H1 (cell line): ENCODE measurements at regions not wholly inside any gene's neighbourhood (a gene's known extent, or its start where the extent isn't known, plus 50 kb on each side); places are given as distances from the start of the nearest gene placed in this dataset.

ENCODE experiments used
- CTCF ChIA-PET: fragments of 300-600 bp; sonication (Branson Sonifier 250); formaldehyde crosslinking; loops from one replicate; lab custom pipeline; 2021; ENCODE audit not compliant: partially characterized antibody; lab: Charles Lee
- POLR2A ChIA-PET: fragments of 300-600 bp; sonication (Branson Sonifier 250); formaldehyde crosslinking; loops from one replicate; lab custom pipeline; 2021; ENCODE audit warnings: inconsistent platforms; ENCODE audit not compliant: partially characterized antibody; lab: Charles Lee
- DNase-seq, 2 experiments: peaks; one replicate each; pipeline versions ENCODE4 v3.0.0 to v3.0.0-alpha.2; 2010 to 2022; ENCODE audit warnings: low spot score in 2 of 2, low read depth in 1 of 2, mixed read lengths in 1 of 2
- FAIRE-seq: peaks from 2 replicates; lab custom pipeline; 2011; peaks lifted over from hg19 to GRCh38; lab: Jason Lieb, UNC
- H2AFZ ChIP-seq: 2 replicates; pipeline ENCODE4 v1.8.1; 2012; ENCODE audit warnings: low read length, inconsistent platforms
- H2AK5ac ChIP-seq: 2 replicates; pipeline ENCODE4 v1.6.1; 2013; ENCODE audit warnings: low read depth, low read length
- H2BK120ac ChIP-seq: replicated peaks from 2 replicates; pipeline ENCODE3; 2013; ENCODE audit warnings: low read depth, low read length, inconsistent platforms
- H2BK12ac ChIP-seq: 2 replicates; pipeline ENCODE4 v1.6.1; 2013; ENCODE audit warnings: low read depth, low read length
- H2BK15ac ChIP-seq: 2 replicates; pipeline ENCODE4 v1.6.1; 2013; ENCODE audit warnings: low read length
- H2BK20ac ChIP-seq: 2 replicates; pipeline ENCODE4 v1.6.1; 2013; ENCODE audit warnings: low read length
- H2BK5ac ChIP-seq: 2 replicates; pipeline ENCODE4 v1.6.1; 2013; ENCODE audit warnings: low read depth, low read length
- H3K14ac ChIP-seq: 2 replicates; pipeline ENCODE4 v1.6.1; 2013; ENCODE audit warnings: inconsistent platforms; ENCODE audit not compliant: insufficient read length
- H3K18ac ChIP-seq: 2 replicates; pipeline ENCODE4 v1.6.1; 2013; ENCODE audit warnings: low read length; ENCODE audit errors: extremely low read depth
- H3K23ac ChIP-seq: 2 replicates; pipeline ENCODE4 v1.6.1; 2013; ENCODE audit warnings: inconsistent platforms; ENCODE audit not compliant: insufficient read length
- H3K23me2 ChIP-seq: 2 replicates; pipeline ENCODE4 v1.6.1; 2013; ENCODE audit warnings: low read depth, low read length
- H3K27ac ChIP-seq: 2 replicates; pipeline ENCODE4 v1.6.1; 2011; ENCODE audit warnings: low read depth, low read length, inconsistent platforms
- H3K27me3 ChIP-seq, 4 experiments: replicated peaks in 1 of 4; 1 replicate in 1 of 4; 2 replicates in 3 of 4; pipeline versions ENCODE4 v1.6.1 to v1.8.1; 2011 to 2013; ENCODE audit warnings: low read length in 3 of 4, mild to moderate bottlenecking in 3 of 4, inconsistent platforms in 2 of 4, mixed read lengths in 2 of 4, moderate library complexity in 1 of 4; ENCODE audit not compliant: control insufficient read depth in 3 of 4, insufficient read depth in 3 of 4; ENCODE audit errors: extremely low read depth in 1 of 4
- H3K36me3 ChIP-seq, 4 experiments: 2 replicates each; pipeline versions ENCODE4 v1.6.1 to v1.8.1; 2011 to 2013; ENCODE audit warnings: mild to moderate bottlenecking in 4 of 4, low read length in 3 of 4, moderate library complexity in 2 of 4, control low read depth in 1 of 4, inconsistent platforms in 1 of 4; ENCODE audit not compliant: insufficient read depth in 4 of 4, control insufficient read depth in 2 of 4
- H3K4ac ChIP-seq: replicated peaks from 2 replicates; pipeline ENCODE3; 2013; ENCODE audit warnings: low read length, low read depth, mixed read lengths, inconsistent platforms; ENCODE audit not compliant: insufficient read length
- H3K4me1 ChIP-seq, 4 experiments: replicated peaks in 1 of 4; 1 replicate in 1 of 4; 2 replicates in 3 of 4; pipeline versions ENCODE4 v1.6.1 to v1.8.1; 2011 to 2013; ENCODE audit warnings: low read length in 3 of 4, inconsistent platforms in 2 of 4, mixed read lengths in 1 of 4; ENCODE audit not compliant: insufficient read depth in 4 of 4, control insufficient read depth in 3 of 4
- H3K4me2 ChIP-seq, 2 experiments: 2 replicates each; pipeline versions ENCODE4 v1.6.1 to v1.8.1; 2011 to 2013; ENCODE audit warnings: low read depth in 2 of 2, low read length in 2 of 2, control low read depth in 1 of 2, inconsistent platforms in 1 of 2, mild to moderate bottlenecking in 1 of 2; ENCODE audit not compliant: insufficient read depth in 1 of 2
- H3K4me3 ChIP-seq, 4 experiments: fragments of 200-600, 300-600 bp in 1 of 4; sonication (generic), shearing (Covaris generic), sonication (Bioruptor Twin) in 1 of 4; 2 replicates each; pipeline versions ENCODE4 v1.5.1 to v1.8.1; 2011 to 2016; ENCODE audit warnings: low read length in 4 of 4, low read depth in 3 of 4, control low read depth in 2 of 4, inconsistent platforms in 2 of 4, mild to moderate bottlenecking in 2 of 4, mixed read lengths in 1 of 4, moderate library complexity in 1 of 4; ENCODE audit not compliant: insufficient read depth in 2 of 4; ENCODE audit errors: extremely low read depth in 1 of 4
- H3K56ac ChIP-seq: replicated peaks from 2 replicates; pipeline ENCODE3; 2013; ENCODE audit warnings: low read depth, mild to moderate bottlenecking, mixed read lengths, low read length, inconsistent platforms; ENCODE audit not compliant: insufficient read length
- H3K79me1 ChIP-seq: 2 replicates; pipeline ENCODE4 v1.6.1; 2013; ENCODE audit warnings: low read depth, low read length, control low read depth
- H3K79me2 ChIP-seq, 2 experiments: 2 replicates each; pipeline versions ENCODE4 v1.6.1 to v1.8.1; 2012 to 2013; ENCODE audit warnings: low read length in 2 of 2, mild to moderate bottlenecking in 2 of 2, inconsistent platforms in 1 of 2; ENCODE audit not compliant: insufficient read depth in 2 of 2, control insufficient read depth in 1 of 2
- H3K9ac ChIP-seq, 4 experiments: replicated peaks in 1 of 4; 1 replicate in 1 of 4; 2 replicates in 3 of 4; pipeline versions ENCODE4 v1.6.1 to v1.8.1; 2011 to 2013; ENCODE audit warnings: low read depth in 3 of 4, low read length in 3 of 4, control low read depth in 2 of 4, mild to moderate bottlenecking in 2 of 4, moderate library complexity in 2 of 4, inconsistent platforms in 1 of 4; ENCODE audit errors: extremely low read depth in 1 of 4
- H3K9me3 ChIP-seq, 2 experiments: 2 replicates each; pipeline versions ENCODE4 v1.6.1 to v1.8.1; 2012 to 2013; ENCODE audit warnings: mild to moderate bottlenecking in 2 of 2, moderate library complexity in 2 of 2, control low read depth in 1 of 2, inconsistent platforms in 1 of 2, low read depth in 1 of 2, low read length in 1 of 2, mixed read lengths in 1 of 2; ENCODE audit not compliant: insufficient read depth in 2 of 2
- H4K20me1 ChIP-seq, 2 experiments: replicated peaks in 1 of 2; 2 replicates each; pipeline versions ENCODE3 to v1.8.1; 2011 to 2013; ENCODE audit warnings: inconsistent platforms in 2 of 2, low read length in 2 of 2, mild to moderate bottlenecking in 1 of 2; ENCODE audit not compliant: insufficient read depth in 2 of 2, control insufficient read depth in 1 of 2
- H4K5ac ChIP-seq: 2 replicates; pipeline ENCODE4 v1.6.1; 2013; ENCODE audit warnings: low read length, low read depth, mixed read lengths, inconsistent platforms; ENCODE audit not compliant: insufficient read length
- H4K8ac ChIP-seq: 2 replicates; pipeline ENCODE4 v1.8.0; 2013; ENCODE audit warnings: mild to moderate bottlenecking, moderate library complexity, low read length, inconsistent platforms; ENCODE audit not compliant: insufficient read depth; ENCODE audit errors: extremely low read depth
- H4K91ac ChIP-seq: replicated peaks from 2 replicates; pipeline ENCODE3; 2013; ENCODE audit warnings: low read length, mixed read lengths, inconsistent platforms; ENCODE audit not compliant: insufficient read length
- CEBPB ChIP-seq: IDR thresholded peaks from 2 replicates; pipeline ENCODE4 v1.6.1; 2012; ENCODE audit warnings: low read depth, low read length
- CTBP2 ChIP-seq: IDR thresholded peaks from 2 replicates; pipeline ENCODE4 v1.7.0; 2011; ENCODE audit warnings: borderline replicate concordance, mild to moderate bottlenecking, moderate library complexity, mixed read lengths, low read length; ENCODE audit not compliant: insufficient read depth, insufficient read length
- EGR1 ChIP-seq: IDR thresholded peaks from 2 replicates; pipeline ENCODE4 v1.6.1; 2011; ENCODE audit warnings: low read depth, low read length, borderline replicate concordance
- EP300 ChIP-seq, 2 experiments: IDR thresholded peaks; 1 replicate in 1 of 2; 2 replicates in 1 of 2; pipeline ENCODE4 v1.6.1; 2011 to 2012; ENCODE audit warnings: low read depth in 2 of 2, low read length in 2 of 2, mild to moderate bottlenecking in 2 of 2, borderline replicate concordance in 1 of 2, inconsistent platforms in 1 of 2, moderate library complexity in 1 of 2
- EZH2 ChIP-seq: fragments of 200-600 bp; sonication (generic); IDR thresholded peaks from 2 replicates; pipeline ENCODE4 v1.7.1; 2012; ENCODE audit warnings: low read depth, mild to moderate bottlenecking, moderate library complexity, low read length, inconsistent platforms; ENCODE audit not compliant: severe bottlenecking
- HDAC6 ChIP-seq: IDR thresholded peaks from one replicate; pipeline ENCODE4 v1.7.1; 2012; ENCODE audit warnings: low read depth, mild to moderate bottlenecking, inconsistent platforms, low read length, moderate library complexity
- NRF1 ChIP-seq: IDR thresholded peaks from 2 replicates; pipeline ENCODE4 v1.6.1; 2011; ENCODE audit warnings: mild to moderate bottlenecking, low read depth, low read length, improper control_type of control experiment
- SUZ12 ChIP-seq: fragments of 200-600 bp; sonication (generic); IDR thresholded peaks from 2 replicates; pipeline ENCODE4 v1.6.1; 2012; ENCODE audit warnings: mild to moderate bottlenecking, inconsistent platforms, low read length, moderate library complexity, mixed read lengths
- USF2 ChIP-seq: IDR thresholded peaks from 2 replicates; pipeline ENCODE4 v1.6.1; 2011; ENCODE audit warnings: low read length, improper control_type of control experiment

- Histone ChIP-seq H3K4ac (peak overlapping the region; percentile 19), H2AK5ac (no peak overlapping the region), H4K20me1 (no peaks in the 10 kb centered on the region), H3K56ac (no peak overlapping the region), H2BK5ac (no peak overlapping the region; the same call in 1 of the 2 replicates), H3K79me1 (no peaks in the 10 kb centered on the region), H2BK20ac (peak overlapping the region; percentile 92; the same call in 1 of the 2 replicates), H3K23me2 (no peaks in the 10 kb centered on the region), H4K5ac (no peak overlapping the region), H3K18ac (no peak overlapping the region), H3K14ac (no peak overlapping the region), H3K27me3 (no peaks in the 10 kb centered on the region), H2BK15ac (no peak overlapping the region), H3K4me3 (no peak overlapping the region), H3K4me2 (no peak overlapping the region), H3K36me3 (no peaks in the 10 kb centered on the region), H3K4me1 (peaks cover 0 to 15% (median 9%) of the 10 kb centered on the region in 4 experiments; a peak in 4 of 7 replicates), H3K79me2 (no peaks in the 10 kb centered on the region), H3K9me3 (no peaks in the 10 kb centered on the region), H3K23ac (no peak overlapping the region), H2BK120ac (peak overlapping the region; percentile 41), H2BK12ac (peak overlapping the region; percentile 32; the same call in 1 of the 2 replicates), H4K91ac (peak overlapping the region; percentile 50), H3K9ac (no peak overlapping the region), H2AFZ (no peak overlapping the region), H3K27ac (no peak overlapping the region), H4K8ac (no peak overlapping the region)
- POLR2A ChIA-PET, result no interaction called here
- TF ChIP-seq EZH2 (no peak), EP300 (IDR thresholded peaks at IDR 0.05; ENCODE audit: borderline replicate concordance in 1 of 2, low read depth in 2 of 2, low read length in 2 of 2) (no peak), CTBP2 (no peak), SUZ12 (no peak), NRF1 (no peak), USF2 (no peak), CEBPB (no peak), HDAC6 (no peak), EGR1 (no peak)
- DNase-seq, result no peak
- CTCF ChIA-PET, result interaction anchor here (1.0 kb wide), 1 partner anchor 65 kb away, joined by 3 read pairs; no protein-coding TSS in a partner anchor
- FAIRE-seq, result no peak
Observed at GRCh38 chr2:150732064-150732463, 244.6 kb upstream of the RND3 start.
